NCI-H2196 treated with DMSO at 0.1 percent for 48 hours (cell line): ENCODE measurements at regions not wholly inside any gene's neighbourhood (a gene's known extent, or its start where the extent isn't known, plus 50 kb on each side); places are given as distances from the start of the nearest gene placed in this dataset.
"Not testable (repeated sequence)": the region's sequence is repeated elsewhere in the genome, so short reads cannot be mapped to it uniquely, and the experiment has no call there.

Source experiments
- DNase-seq: peaks from one replicate; lab custom pipeline; 2025; ENCODE audit not compliant: unreplicated experiment; lab: John Stamatoyannopoulos, UW

GRCh38 chr4:165548702-165549101 lies 169.9 kb downstream of the CPE start:
- DNase-seq = no peak

- DNase-seq = no peak
These were observed 174.5 kb downstream of the CPE start for GRCh38 chr4:165553221-165553810.

GRCh38 chr4:165555302-165555701 lies 176.5 kb downstream of the CPE start:
- no peak for DNase-seq

- no peak for DNase-seq
These were observed 177.6 kb downstream of the CPE start for GRCh38 chr4:165556383-165556782.

- DNase-seq = no peak
These were observed 182.1 kb downstream of the CPE start for GRCh38 chr4:165560941-165561340.

GRCh38 chr4:165563851-165564250 lies 185.0 kb downstream of the CPE start:
- no peak for DNase-seq

- no peak for DNase-seq
These were observed 190.2 kb downstream of the CPE start for GRCh38 chr4:165569031-165569430.

GRCh38 chr4:165571476-165571875 lies 192.7 kb downstream of the CPE start:
- DNase-seq = not testable (repeated sequence)

- no peak for DNase-seq
These were observed 201.6 kb downstream of the CPE start for GRCh38 chr4:165580351-165580905.

GRCh38 chr4:165583341-165583740 lies 204.5 kb downstream of the CPE start:
- DNase-seq = no peak

- no peak for DNase-seq
These were observed 206.1 kb downstream of the CPE start for GRCh38 chr4:165584916-165585315.

GRCh38 chr4:165588534-165589315 lies 209.9 kb downstream of the CPE start:
- no peak for DNase-seq

- no peak for DNase-seq
These were observed 213.6 kb downstream of the CPE start for GRCh38 chr4:165592386-165592785.

- no peak for DNase-seq
These were observed 219.0 kb downstream of the CPE start for GRCh38 chr4:165597581-165598480.

GRCh38 chr4:165600959-165601683 lies 222.3 kb downstream of the CPE start:
- DNase-seq = no peak

- no peak for DNase-seq
These were observed 223.8 kb downstream of the CPE start for GRCh38 chr4:165602621-165603020.

GRCh38 chr4:165604181-165604580 lies 225.4 kb downstream of the CPE start:
- DNase-seq = no peak

- DNase-seq = no peak
These were observed 227.0 kb downstream of the CPE start for GRCh38 chr4:165605811-165606210.

- DNase-seq = no peak
These were observed 227.8 kb downstream of the CPE start for GRCh38 chr4:165606465-165607205.

- DNase-seq = no peak
These were observed 230.8 kb downstream of the CPE start for GRCh38 chr4:165609653-165610052.
